ENCODE measurements at regions not wholly inside any gene's neighbourhood (a gene's known extent, or its start where the extent isn't known, plus 50 kb on each side); places are given as distances from the start of the nearest gene placed in this dataset.

DNA sequence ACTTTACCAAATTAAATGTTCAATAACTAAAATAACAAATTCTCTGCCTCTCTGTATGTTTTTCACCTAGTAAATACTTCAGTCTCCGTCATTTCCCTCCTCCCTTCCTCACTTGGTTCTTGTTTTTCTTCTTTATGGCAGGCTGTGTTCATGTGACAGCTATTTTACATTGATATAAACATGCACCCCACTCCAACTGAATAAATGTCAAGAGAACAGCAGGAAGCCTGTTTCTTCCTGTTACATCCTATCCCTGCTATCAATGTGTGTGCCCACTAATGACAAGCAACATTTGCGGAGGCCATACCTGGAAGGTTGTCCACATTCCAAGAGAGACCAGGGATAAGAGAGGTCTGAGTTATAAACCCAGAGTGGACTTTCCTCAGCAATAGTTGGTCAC is 145.2 kb upstream of the MAST4 start (continued):
- TF ChIP-seq, protein P1, sequence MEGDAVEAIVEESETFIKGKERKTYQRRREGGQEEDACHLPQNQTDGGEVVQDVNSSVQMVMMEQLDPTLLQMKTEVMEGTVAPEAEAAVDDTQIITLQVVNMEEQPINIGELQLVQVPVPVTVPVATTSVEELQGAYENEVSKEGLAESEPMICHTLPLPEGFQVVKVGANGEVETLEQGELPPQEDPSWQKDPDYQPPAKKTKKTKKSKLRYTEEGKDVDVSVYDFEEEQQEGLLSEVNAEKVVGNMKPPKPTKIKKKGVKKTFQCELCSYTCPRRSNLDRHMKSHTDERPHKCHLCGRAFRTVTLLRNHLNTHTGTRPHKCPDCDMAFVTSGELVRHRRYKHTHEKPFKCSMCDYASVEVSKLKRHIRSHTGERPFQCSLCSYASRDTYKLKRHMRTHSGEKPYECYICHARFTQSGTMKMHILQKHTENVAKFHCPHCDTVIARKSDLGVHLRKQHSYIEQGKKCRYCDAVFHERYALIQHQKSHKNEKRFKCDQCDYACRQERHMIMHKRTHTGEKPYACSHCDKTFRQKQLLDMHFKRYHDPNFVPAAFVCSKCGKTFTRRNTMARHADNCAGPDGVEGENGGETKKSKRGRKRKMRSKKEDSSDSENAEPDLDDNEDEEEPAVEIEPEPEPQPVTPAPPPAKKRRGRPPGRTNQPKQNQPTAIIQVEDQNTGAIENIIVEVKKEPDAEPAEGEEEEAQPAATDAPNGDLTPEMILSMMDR (IDR thresholded peaks at IDR 0.05): no peak
- TF ChIP-seq POLR2AphosphoS5 (IDR thresholded peaks at IDR 0.05; ENCODE audit: low read depth, low read length) (no peak), RCOR1 (IDR thresholded peaks at IDR 0.05; ENCODE audit: low read length) (no peak), ELF1 (IDR thresholded peaks at IDR 0.05) (no peak)

GRCh38 chr5:66452109-66452508 is 144.1 kb upstream of the MAST4 start:
- H3K9ac ChIP-seq: no peak overlapping the region
- H3K79me2 ChIP-seq (ENCODE audit: insufficient read depth): no peaks in the 10 kb centered on the region
- H3K9me3 ChIP-seq: no peaks in the 10 kb centered on the region
- POLR2A ChIA-PET: no interaction called here
- H3K9me2 ChIP-seq: no peaks in the 10 kb centered on the region
- TF ChIP-seq IRF3 (IDR thresholded peaks at IDR 0.05; ENCODE audit: low read depth, low read length) (no peak), RFX5 (IDR thresholded peaks at IDR 0.05; ENCODE audit: low read length) (no peak), TAF1 (IDR thresholded peaks at IDR 0.05; ENCODE audit: borderline replicate concordance, low read depth, low read length) (no peak)
- TF ChIP-seq, protein P2, sequence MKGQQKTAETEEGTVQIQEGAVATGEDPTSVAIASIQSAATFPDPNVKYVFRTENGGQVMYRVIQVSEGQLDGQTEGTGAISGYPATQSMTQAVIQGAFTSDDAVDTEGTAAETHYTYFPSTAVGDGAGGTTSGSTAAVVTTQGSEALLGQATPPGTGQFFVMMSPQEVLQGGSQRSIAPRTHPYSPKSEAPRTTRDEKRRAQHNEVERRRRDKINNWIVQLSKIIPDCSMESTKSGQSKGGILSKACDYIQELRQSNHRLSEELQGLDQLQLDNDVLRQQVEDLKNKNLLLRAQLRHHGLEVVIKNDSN (IDR thresholded peaks at IDR 0.05; ENCODE audit: borderline replicate concordance, low read depth): no peak
- H3K4me1 ChIP-seq (ENCODE audit: control insufficient read depth in 1 of 2, insufficient read depth in 2 of 2, low read depth in 1 of 2, low read length in 1 of 2): no peaks in the 10 kb centered on the region
- H3K36me3 ChIP-seq (replicated peaks in 1 of 2; ENCODE audit: control insufficient read depth in 1 of 2, insufficient read depth in 2 of 2, low read length in 1 of 2): no peaks in the 10 kb centered on the region
- no peaks in the 10 kb centered on the region for H3K27me3 ChIP-seq (ENCODE audit: insufficient read depth)
- DNase-seq: no peak
- H4K20me1 ChIP-seq (ENCODE audit: insufficient read depth): no peaks in the 10 kb centered on the region
- H3K4me2 ChIP-seq: no peak overlapping the region
- CTCF ChIA-PET: no interaction called here
- H3K4me3 ChIP-seq (ENCODE audit: low read depth in 2 of 2, low read length in 1 of 2): no peak overlapping the region
- no peak overlapping the region for H3K27ac ChIP-seq (ENCODE audit: low read depth in 2 of 2, low read length in 1 of 2)
- H2AFZ ChIP-seq (ENCODE audit: low read depth): no peak overlapping the region
- 20% methylated on average over 1 of the region's 1 CpG for WGBS (ENCODE audit: low lambda C conversion rate)
- H3F3A ChIP-seq (replicated peaks; ENCODE audit: insufficient read depth): no peaks in the 10 kb centered on the region

DNA sequence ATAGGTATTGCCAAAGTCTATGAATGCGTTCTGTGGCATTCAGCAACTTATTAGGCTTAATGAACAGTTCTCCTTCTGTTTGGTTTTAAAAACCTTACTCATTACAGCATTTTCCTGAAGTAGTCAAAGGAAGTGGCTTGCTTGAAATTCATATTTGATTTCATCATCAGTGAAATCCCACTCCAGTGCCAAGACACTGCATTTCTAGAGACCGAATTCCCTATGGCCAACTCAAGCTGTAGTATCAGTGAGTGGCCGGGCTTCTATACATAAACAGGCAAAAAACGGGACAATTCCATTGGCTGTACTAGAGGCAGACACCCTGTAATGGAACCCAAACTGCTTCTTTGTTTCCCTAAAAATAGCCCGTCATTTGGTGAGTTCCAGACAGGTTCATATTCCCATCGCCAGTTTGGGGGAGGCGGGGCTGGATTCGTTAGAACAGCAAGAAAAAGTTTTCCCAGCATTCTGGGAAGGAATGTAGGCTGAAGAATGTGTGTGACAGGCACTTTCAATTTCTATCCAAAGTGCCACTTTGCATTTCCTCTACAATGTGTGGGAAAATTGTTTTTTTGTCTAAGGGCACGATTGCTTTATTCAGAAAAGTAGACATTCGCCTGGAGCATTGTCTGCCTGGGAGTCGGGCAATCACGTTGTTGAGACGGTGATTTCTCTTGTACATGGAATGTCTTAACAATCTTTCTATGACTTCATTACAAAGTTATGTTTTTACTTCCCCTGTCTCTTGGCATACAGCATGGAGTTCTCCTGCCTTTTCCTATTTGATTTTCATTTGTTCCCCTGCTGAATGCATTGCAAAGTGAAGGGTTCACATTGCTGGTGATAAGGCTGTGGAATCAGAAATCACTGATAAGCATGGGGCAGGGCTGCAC is 141.8 kb upstream of the MAST4 start:
- Histone ChIP-seq H3K36me3 (replicated peaks in 1 of 2; ENCODE audit: control insufficient read depth in 1 of 2, insufficient read depth in 2 of 2, low read length in 1 of 2) (no peaks in the 10 kb centered on the region), H3K79me2 (ENCODE audit: insufficient read depth) (no peaks in the 10 kb centered on the region), H3K9ac (no peak overlapping the region), H3K9me3 (no peaks in the 10 kb centered on the region), H3K27me3 (ENCODE audit: insufficient read depth) (no peaks in the 10 kb centered on the region), H2AFZ (ENCODE audit: low read depth) (no peak overlapping the region), H3K4me2 (peak overlapping the region; percentile 30; the same call in 1 of the 2 replicates), H3F3A (replicated peaks; ENCODE audit: insufficient read depth) (no peaks in the 10 kb centered on the region), H3K27ac (ENCODE audit: low read depth in 2 of 2, low read length in 1 of 2) (peak overlapping the region in 1 of 2 experiments; percentile 21; a peak in 1 of 4 replicates), H4K20me1 (ENCODE audit: insufficient read depth) (no peaks in the 10 kb centered on the region), H3K4me3 (ENCODE audit: low read depth in 2 of 2, low read length in 1 of 2) (no peak overlapping the region), H3K4me1 (ENCODE audit: control insufficient read depth in 1 of 2, insufficient read depth in 2 of 2, low read depth in 1 of 2, low read length in 1 of 2) (no peaks in the 10 kb centered on the region), H3K9me2 (no peaks in the 10 kb centered on the region)
- POLR2A ChIA-PET: no interaction called here
- CTCF ChIA-PET: interaction anchor here (1.3 to 1.5 kb wide), 2 partner anchors 17 to 110 kb away, joined by 3 to 4 read pairs; no protein-coding TSS in a partner anchor
- WGBS (ENCODE audit: low lambda C conversion rate): 44% methylated on average over 13 of the region's 13 CpGs
- DNase-seq: no peak
- TF ChIP-seq EZH2phosphoT487 (IDR thresholded peaks at IDR 0.05; ENCODE audit: borderline replicate concordance, low read depth) (no peak), REST (IDR thresholded peaks at IDR 0.05; ENCODE audit: low read depth, low read length) (no peak), RFX5 (IDR thresholded peaks at IDR 0.05; ENCODE audit: low read length) (no peak), NFIC (IDR thresholded peaks at IDR 0.05; ENCODE audit: borderline replicate concordance) (no peak), TCF12 (IDR thresholded peaks at IDR 0.05) (no peak), EP300 (IDR thresholded peaks at IDR 0.05; ENCODE audit: borderline replicate concordance in 1 of 2, low read depth in 1 of 2, low read length in 1 of 2) (no peak), SIN3A (IDR thresholded peaks at IDR 0.05; ENCODE audit: borderline replicate concordance, low read depth, low read length) (no peak)
- TF ChIP-seq, protein P3, sequence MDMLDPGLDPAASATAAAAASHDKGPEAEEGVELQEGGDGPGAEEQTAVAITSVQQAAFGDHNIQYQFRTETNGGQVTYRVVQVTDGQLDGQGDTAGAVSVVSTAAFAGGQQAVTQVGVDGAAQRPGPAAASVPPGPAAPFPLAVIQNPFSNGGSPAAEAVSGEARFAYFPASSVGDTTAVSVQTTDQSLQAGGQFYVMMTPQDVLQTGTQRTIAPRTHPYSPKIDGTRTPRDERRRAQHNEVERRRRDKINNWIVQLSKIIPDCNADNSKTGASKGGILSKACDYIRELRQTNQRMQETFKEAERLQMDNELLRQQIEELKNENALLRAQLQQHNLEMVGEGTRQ (IDR thresholded peaks at IDR 0.05; ENCODE audit: borderline replicate concordance, low read depth, low read length): no peak
